ENCODE measurements at regions not wholly inside any gene's neighbourhood (a gene's known extent, or its start where the extent isn't known, plus 50 kb on each side); places are given as distances from the start of the nearest gene placed in this dataset.

DNA sequence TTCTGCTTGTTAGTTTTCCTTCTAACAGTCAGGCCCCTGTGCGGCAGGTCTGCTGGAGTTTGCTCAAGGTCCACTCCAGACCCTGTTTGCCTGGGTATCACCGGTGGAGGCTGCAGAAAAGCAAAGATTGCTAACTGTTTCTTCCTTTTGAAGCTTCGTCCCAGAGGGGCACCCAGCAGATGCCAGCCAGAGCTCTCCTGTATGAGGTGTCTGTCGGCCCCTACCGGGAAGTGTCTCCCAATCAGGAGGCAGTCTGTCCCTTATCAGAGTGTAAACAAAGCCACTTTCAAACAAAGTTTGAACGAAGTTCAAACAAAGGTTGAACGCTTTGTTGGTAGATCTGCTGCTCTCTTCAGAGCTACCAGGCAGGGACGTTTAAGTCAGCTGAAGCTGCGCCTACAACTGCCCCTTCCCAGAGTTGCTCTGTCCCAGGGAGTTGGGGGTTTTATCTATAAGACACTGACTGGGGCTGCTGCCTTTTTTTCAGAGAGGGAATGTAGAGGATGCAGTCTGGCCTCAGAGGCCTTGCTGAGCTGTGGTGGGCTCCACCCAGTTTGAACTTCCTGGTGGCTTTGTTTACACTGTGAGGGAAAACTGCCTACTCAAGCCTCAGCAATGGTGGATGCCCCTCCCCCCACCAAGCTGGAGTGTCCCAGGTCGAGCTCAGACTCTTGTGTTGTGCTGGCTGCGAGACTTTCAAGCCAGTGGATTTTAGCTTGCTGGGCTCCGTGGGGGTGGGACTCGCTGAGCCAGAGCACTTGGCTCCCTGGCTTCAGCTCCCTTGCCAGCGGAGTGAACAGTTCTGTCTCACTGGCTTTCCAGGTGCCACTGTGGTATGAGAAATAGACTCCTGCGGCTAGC is 401.8 kb downstream of the SRGAP2C start:
- TF ChIP-seq, protein P1, sequence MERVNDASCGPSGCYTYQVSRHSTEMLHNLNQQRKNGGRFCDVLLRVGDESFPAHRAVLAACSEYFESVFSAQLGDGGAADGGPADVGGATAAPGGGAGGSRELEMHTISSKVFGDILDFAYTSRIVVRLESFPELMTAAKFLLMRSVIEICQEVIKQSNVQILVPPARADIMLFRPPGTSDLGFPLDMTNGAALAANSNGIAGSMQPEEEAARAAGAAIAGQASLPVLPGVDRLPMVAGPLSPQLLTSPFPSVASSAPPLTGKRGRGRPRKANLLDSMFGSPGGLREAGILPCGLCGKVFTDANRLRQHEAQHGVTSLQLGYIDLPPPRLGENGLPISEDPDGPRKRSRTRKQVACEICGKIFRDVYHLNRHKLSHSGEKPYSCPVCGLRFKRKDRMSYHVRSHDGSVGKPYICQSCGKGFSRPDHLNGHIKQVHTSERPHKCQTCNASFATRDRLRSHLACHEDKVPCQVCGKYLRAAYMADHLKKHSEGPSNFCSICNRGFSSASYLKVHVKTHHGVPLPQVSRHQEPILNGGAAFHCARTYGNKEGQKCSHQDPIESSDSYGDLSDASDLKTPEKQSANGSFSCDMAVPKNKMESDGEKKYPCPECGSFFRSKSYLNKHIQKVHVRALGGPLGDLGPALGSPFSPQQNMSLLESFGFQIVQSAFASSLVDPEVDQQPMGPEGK (CRISPR knock-in tag; IDR thresholded peaks at IDR 0.05; ENCODE audit: borderline replicate concordance) = no peak
- TF ChIP-seq ZNF8 (CRISPR knock-in tag; IDR thresholded peaks at IDR 0.05) = no peak
- no peak for TF ChIP-seq RARB (CRISPR knock-in tag; IDR thresholded peaks at IDR 0.05)
- TF ChIP-seq, protein P2, sequence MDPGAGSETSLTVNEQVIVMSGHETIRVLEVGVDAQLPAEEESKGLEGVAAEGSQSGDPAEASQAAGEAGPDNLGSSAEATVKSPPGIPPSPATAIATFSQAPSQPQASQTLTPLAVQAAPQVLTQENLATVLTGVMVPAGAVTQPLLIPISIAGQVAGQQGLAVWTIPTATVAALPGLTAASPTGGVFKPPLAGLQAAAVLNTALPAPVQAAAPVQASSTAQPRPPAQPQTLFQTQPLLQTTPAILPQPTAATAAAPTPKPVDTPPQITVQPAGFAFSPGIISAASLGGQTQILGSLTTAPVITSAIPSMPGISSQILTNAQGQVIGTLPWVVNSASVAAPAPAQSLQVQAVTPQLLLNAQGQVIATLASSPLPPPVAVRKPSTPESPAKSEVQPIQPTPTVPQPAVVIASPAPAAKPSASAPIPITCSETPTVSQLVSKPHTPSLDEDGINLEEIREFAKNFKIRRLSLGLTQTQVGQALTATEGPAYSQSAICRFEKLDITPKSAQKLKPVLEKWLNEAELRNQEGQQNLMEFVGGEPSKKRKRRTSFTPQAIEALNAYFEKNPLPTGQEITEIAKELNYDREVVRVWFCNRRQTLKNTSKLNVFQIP (CRISPR knock-in tag; IDR thresholded peaks at IDR 0.05; ENCODE audit: borderline replicate concordance, low read depth) = no peak
- TF ChIP-seq, protein P3, sequence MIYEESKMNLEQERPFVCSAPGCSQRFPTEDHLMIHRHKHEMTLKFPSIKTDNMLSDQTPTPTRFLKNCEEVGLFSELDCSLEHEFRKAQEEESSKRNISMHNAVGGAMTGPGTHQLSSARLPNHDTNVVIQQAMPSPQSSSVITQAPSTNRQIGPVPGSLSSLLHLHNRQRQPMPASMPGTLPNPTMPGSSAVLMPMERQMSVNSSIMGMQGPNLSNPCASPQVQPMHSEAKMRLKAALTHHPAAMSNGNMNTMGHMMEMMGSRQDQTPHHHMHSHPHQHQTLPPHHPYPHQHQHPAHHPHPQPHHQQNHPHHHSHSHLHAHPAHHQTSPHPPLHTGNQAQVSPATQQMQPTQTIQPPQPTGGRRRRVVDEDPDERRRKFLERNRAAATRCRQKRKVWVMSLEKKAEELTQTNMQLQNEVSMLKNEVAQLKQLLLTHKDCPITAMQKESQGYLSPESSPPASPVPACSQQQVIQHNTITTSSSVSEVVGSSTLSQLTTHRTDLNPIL (CRISPR knock-in tag; IDR thresholded peaks at IDR 0.05; ENCODE audit: low read depth) = no peak
- no peak for TF ChIP-seq ESRRG (CRISPR knock-in tag; IDR thresholded peaks at IDR 0.05)
- no peak for TF ChIP-seq ARNTL (CRISPR knock-in tag; IDR thresholded peaks at IDR 0.05; ENCODE audit: borderline replicate concordance, low read depth)
- TF ChIP-seq ZFP3 (CRISPR knock-in tag; IDR thresholded peaks at IDR 0.05) = no peak
- no peak for TF ChIP-seq GLIS3 (CRISPR knock-in tag; IDR thresholded peaks at IDR 0.05)
- no peak for TF ChIP-seq ZNF70 (CRISPR knock-in tag; IDR thresholded peaks at IDR 0.05)
- no peak for TF ChIP-seq PPARA (CRISPR knock-in tag; IDR thresholded peaks at IDR 0.05; ENCODE audit: borderline replicate concordance)
- TF ChIP-seq ISL1 (CRISPR knock-in tag; IDR thresholded peaks at IDR 0.05) = no peak
